NCI-H2081 (cell line): ENCODE measurements at regions not wholly inside any gene's neighbourhood (a gene's known extent, or its start where the extent isn't known, plus 50 kb on each side); places are given as distances from the start of the nearest gene placed in this dataset.
"Not testable (repeated sequence)": the region's sequence is repeated elsewhere in the genome, so short reads cannot be mapped to it uniquely, and the experiment has no call there.

Source experiments
- DNase-seq, 2 experiments: peaks; one replicate each; lab custom pipeline; 2025; lab: John Stamatoyannopoulos, UW

GRCh38 chr2:220341014-220341413, 713.6 kb downstream of the SLC4A3 start:
- no peak for DNase-seq

GRCh38 chr2:220346919-220347318, 719.5 kb downstream of the SLC4A3 start:
- no peak for DNase-seq

- no peak for DNase-seq
These were observed 720.2 kb downstream of the SLC4A3 start for GRCh38 chr2:220347626-220348025.

GRCh38 chr2:220348206-220348605, 720.8 kb downstream of the SLC4A3 start:
- no peak for DNase-seq

- no peak for DNase-seq
These were observed 726.5 kb downstream of the SLC4A3 start for GRCh38 chr2:220353897-220354296.

GRCh38 chr2:220356076-220356475, 728.6 kb downstream of the SLC4A3 start:
- DNase-seq = no peak

GRCh38 chr2:220365023-220365422, 737.6 kb downstream of the SLC4A3 start:
- DNase-seq = no peak

- no peak for DNase-seq
These were observed 739.3 kb downstream of the SLC4A3 start for GRCh38 chr2:220366765-220367164.

- DNase-seq = no peak
These were observed 743.3 kb downstream of the SLC4A3 start for GRCh38 chr2:220370764-220371163.

- no peak for DNase-seq
These were observed 743.8 kb downstream of the SLC4A3 start for GRCh38 chr2:220371211-220371610.

- DNase-seq = no peak
These were observed 746.4 kb downstream of the SLC4A3 start for GRCh38 chr2:220373878-220374277.

GRCh38 chr2:220374282-220374681, 746.9 kb downstream of the SLC4A3 start:
- DNase-seq = no peak

- DNase-seq = no peak
These were observed 750.2 kb downstream of the SLC4A3 start for GRCh38 chr2:220377482-220378155.

- DNase-seq = not testable (repeated sequence)
These were observed 760.3 kb downstream of the SLC4A3 start for GRCh38 chr2:220387758-220388157.

GRCh38 chr2:220393711-220394110, 766.3 kb downstream of the SLC4A3 start:
- DNase-seq = peak in 1 of 2 experiments; percentile 30

GRCh38 chr2:220394433-220394832, 767.0 kb downstream of the SLC4A3 start:
- peak; percentile 31 to 42 for DNase-seq

- DNase-seq = no peak
These were observed 768.9 kb downstream of the SLC4A3 start for GRCh38 chr2:220396287-220396686.

- DNase-seq = no peak
These were observed 782.9 kb downstream of the SLC4A3 start for GRCh38 chr2:220410296-220410695.

GRCh38 chr2:220417503-220417902, 790.1 kb downstream of the SLC4A3 start:
- no peak for DNase-seq

GRCh38 chr2:220419647-220420046, 792.2 kb downstream of the SLC4A3 start:
- DNase-seq = no peak

GRCh38 chr2:220420820-220421219, 793.4 kb downstream of the SLC4A3 start:
- DNase-seq = no peak

GRCh38 chr2:220422676-220423075, 795.2 kb downstream of the SLC4A3 start:
- DNase-seq = no peak

- no peak for DNase-seq
These were observed 797.1 kb downstream of the SLC4A3 start for GRCh38 chr2:220424561-220424960.

GRCh38 chr2:220432645-220433044, 805.2 kb downstream of the SLC4A3 start:
- DNase-seq = no peak
